NOMO-1 treated with DMSO at 0.1 percent for 48 hours (cell line): ENCODE measurements at regions not wholly inside any gene's neighbourhood (a gene's known extent, or its start where the extent isn't known, plus 50 kb on each side); places are given as distances from the start of the nearest gene placed in this dataset.
"Not testable (repeated sequence)": the region's sequence is repeated elsewhere in the genome, so short reads cannot be mapped to it uniquely, and the experiment has no call there.

ENCODE experiments used
- DNase-seq: peaks from one replicate; lab custom pipeline; 2025; ENCODE audit not compliant: unreplicated experiment; lab: John Stamatoyannopoulos, UW

DNA sequence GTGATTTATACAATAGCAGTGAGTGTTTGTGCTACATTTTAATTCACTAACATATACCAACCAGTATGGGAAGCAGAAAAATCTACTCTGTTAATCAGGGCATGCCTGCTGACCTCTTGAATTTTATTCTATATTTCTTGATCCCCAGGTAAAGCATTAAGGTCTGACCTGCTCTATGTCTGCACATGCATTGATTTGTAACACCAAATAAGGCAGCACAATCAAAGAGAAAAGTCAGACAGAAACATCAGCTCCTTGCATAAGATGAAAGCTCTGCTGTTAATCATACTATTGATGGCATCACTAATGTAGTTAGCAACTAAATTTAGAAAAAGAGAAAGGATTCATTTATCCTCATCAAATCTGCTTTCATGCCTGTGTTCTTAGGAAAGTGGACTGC, 2744.8 kb upstream of the PCDH20 start:
- DNase-seq: no peak

DNA sequence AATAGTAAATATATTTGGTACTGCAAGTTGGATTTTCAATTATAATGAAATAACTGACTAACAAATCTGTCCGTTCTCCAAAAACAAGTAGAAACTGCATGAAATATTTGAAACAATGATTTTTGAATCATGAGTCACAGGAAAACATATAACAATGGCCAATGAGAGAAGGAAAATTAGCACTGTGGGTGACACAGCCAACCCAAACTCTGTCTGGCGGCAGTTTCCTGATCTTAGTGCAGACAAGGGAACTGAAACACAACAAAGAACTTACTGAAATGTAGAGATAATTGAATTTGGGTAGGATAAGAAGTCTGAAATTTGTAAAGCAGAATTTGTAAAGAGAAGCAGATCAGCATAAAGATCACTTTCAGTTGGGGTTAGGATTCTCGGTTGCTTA, 2743.3 kb upstream of the PCDH20 start:
- no peak for DNase-seq

DNA sequence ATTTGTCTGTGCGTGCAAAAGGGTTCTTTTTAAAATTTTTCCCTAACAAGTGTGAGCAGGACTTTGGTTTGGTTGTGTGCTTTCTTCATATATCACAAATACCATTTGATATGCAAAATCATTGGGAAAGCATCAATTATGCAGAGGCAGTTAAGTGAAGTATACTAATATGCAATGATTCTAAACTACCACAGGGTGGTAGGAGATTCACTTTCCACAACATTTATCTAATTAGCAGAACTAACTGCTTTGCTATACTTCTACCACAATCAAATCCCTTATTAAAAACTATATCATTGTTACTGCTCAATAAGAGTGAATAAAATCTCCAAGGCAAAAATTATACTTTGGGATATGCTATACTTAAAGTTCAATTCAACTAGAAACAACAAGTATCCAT, 2738.9 kb upstream of the PCDH20 start:
- DNase-seq: no peak

DNA sequence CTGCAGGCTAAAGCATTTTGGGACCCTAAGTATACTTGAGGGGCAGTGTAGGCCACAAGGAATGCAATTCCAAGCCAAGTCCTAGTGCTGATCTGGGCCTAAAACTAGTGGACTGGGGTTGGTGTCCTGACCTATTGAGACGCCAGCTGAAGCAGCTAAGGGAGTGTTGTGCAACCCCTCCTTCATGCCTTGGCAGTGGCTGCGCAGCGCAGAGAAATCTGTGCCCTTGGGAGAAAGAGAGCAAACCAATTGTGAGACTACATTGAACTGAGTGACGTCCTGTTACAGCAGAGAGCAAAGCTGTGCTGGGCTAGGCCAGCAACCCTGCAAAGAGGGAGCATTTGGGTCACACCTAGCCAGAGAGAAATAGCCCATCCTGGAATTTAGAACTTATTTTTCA, 2715.0 kb upstream of the PCDH20 start:
- no peak for DNase-seq

DNA sequence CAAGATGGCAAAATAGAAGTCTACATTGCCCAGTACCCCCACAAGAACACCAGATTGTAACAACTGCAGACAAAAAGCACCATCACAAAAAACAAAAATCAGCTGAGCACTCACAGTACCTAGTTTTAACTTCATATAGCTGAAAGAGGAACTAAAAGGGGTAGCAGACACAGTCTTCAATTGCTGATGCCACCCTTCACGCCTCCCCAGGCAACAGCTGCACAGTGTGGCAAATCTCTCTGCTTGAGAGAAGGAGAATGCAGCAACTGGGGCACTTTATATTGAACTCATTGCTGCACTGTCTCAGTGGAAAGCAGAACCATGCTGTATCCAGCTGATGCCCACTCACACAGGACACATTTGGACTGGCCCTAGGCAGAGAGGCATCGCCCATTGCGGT, 2714.5 kb upstream of the PCDH20 start:
- no peak for DNase-seq

DNA sequence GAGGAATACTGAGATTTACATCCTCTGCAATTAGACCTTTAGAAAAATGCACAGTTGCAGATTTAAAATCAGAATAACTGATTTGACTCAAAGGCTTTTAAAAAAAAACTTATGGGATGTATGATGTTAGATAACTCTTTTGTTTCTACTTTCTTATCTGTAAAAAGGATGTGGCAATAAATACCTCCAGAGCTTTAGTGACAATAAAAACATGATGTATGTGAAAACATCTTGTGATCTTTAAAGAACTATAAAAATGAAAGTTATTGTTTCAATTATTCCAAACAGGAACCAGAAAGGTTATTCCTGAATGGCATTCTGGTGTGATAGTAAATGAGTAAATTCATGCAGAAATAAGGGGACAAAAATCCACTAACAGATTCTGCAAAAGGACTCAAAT, 2712.2 kb upstream of the PCDH20 start:
- no peak for DNase-seq

DNA sequence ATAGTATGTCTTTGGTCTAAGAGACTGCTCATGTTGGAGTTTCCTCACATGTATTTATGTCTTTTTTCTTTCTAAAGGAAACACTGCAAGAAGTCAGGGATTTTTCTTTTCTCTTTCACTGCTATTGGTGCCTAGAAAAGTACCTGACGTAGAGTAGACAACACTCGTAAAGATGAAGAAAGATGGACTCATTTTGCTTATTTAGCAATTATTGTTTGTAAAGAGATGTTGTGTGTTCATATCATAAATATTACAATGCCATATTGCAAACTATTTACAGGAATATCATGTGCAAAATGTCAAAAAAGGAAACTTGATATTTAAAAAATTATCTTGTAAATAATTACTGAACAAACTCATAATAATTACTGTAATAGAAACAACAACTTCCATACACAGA, 2711.5 kb upstream of the PCDH20 start:
- no peak for DNase-seq

DNA sequence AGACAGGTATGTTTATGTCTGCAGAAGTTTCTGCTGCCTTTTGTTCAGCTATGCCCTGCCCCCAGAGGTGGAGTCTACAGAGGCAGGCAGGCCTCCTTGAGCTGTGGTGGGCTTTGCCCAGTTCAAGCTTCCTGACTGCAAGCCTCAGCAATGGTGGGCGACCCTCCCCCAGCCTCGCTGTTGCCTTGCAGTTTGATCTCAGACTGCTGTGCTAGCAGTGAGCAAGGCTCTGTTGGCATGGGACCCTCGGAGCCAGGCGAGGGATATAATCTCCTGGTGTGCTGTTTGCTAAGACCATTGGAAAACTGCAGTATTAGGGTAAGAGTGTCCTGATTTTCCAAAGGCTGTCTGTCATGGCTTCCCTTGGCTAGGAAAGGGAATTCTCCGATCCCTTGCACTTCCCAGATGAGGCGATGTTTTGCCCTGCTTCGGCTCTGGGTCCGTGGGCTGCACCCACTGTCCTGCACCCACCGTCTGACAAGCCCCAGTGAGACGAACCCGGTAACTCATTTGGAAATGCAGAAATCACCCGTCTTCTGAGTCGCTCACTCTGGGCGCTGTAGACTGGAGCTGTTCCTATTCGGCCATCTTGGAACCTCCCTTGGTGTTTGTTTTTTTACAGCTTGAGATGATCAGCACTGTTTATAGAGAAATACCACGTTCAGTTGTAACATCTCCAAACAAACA, 2705.5 kb upstream of the PCDH20 start:
- DNase-seq: not testable (repeated sequence)

DNA sequence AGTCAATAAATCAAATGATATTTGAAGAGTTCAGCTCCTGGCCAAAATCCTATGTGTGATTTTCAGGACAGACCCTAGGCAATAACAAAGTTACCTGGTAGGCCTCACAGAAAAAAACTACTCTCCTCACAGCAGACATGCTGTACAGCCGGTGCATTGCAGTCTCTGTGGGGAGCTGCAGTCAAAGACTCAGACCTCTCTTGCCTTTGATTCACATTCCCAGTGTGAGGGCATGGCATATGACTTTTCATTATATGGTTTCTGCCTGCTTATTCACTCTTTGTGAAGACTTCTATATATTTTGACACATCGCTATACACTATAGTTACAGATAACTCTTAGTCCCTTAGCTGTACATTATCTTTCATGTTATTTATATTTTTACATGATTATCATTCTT, 2684.3 kb upstream of the PCDH20 start:
- no peak for DNase-seq

DNA sequence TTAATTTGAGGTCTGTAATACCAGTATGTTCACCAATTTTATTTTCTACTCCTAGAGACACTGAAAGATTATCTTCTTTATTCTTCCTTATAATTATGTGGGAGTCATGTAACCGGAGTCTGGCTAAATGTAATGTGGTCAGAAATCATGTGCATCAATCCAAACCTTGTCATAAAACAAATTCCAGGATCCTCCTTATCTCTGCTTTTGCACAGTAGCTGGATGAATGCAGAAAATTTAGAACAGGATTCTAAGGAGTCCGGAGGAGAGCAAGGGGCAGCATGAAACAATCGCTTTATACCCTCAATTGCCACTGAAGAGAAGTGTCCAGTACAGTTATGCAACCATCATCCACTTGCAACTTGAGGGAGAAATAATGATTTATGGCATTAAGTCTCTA, 2674.7 kb upstream of the PCDH20 start:
- no peak for DNase-seq

DNA sequence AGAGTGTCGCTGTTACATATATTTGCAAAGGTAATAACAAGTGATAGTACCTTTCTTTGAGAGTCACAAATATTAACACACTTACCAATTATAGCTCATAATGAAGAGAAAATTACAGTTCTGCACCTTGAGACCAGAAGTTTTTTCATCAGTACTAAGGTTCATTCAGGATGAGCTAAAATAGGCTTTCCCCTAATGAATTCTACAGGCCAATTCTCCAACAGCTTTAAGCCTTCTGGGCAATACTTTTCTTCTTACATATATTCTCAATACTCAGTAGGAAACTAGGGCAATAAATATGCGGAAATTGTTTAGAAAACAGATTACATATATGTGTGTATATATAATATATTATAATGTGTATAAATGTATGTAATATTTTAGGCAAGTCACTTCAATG, 2672.8 kb upstream of the PCDH20 start:
- DNase-seq: no peak

DNA sequence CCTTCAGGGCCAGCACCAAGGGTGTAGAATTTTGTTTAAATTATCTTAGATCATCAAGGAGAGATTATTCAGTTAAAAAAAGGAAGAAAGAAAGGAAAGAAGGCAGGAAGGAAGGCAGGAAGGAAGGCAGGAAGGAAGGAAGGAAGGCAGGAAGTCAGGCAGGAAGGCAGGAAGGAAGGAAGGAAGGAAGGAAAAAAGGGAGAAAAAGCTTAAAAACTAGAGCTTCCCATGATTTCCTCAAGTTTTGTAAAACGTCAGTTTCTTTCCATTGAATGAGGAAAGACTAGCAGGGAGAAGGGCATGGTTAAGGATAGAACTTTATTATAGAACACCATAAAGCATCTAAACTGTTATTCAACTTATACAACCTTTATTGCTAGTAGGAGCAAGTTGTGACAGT, 2672.0 kb upstream of the PCDH20 start:
- DNase-seq: no peak

DNA sequence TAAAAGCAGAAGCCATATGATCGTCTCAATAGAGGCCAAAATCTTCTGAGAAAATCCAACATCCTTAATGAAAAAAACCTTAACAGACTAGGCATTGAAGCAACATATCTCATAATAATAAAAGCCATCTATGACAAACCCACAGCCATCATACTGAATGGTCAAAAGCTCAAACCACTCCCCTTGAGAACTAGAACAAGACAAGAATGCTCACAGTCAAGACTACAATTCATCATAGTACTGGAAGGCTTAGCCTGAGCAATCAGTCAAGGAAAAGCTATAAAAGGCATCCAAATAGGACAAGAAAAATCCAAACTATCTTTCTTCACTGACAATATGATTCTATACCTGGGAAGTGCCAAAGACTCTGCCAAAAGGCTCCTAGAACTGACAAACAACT, 2668.2 kb upstream of the PCDH20 start:
- DNase-seq: no peak

DNA sequence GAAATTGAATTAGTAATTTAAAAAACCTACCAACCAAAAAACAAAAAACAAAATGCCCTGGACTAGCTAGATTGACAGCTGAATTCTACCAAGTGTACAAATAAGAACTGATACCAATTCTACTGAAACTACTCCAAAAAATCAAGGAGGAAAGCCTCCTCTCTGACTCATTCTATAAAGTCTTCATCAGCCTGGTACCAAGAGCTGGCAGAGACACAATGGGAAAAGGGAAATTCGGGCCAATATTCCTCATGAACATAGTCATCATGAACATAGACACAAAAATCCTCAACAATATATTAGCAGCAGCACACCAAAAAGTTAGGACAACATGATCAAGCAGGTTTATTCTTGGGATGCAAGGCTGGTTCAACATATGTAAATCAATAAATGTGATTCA, 2667.7 kb upstream of the PCDH20 start:
- DNase-seq: no peak

DNA sequence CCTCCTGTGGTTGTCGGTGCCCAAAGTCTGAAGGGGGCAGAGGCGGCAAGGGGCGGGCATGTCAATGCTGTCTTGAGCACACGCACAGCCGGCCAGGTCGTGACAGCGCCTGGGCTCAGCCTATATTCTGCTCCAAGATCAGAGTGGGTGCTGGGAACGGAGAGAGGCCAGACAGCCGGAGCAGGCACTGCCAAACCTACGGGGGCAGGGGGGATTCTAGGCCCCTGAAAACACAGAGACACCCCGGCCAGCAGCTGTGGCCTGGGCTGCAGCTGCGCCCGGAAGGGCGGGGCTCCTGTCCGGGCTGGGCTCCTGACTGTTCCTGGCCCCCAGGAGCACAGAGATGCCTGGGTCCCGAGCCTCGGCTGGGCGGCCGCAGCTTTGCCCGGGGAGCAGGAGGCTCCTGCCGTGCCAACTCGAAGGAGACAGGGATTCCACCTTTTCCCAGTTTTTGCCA, 2662.9 kb upstream of the PCDH20 start:
- no peak for DNase-seq

DNA sequence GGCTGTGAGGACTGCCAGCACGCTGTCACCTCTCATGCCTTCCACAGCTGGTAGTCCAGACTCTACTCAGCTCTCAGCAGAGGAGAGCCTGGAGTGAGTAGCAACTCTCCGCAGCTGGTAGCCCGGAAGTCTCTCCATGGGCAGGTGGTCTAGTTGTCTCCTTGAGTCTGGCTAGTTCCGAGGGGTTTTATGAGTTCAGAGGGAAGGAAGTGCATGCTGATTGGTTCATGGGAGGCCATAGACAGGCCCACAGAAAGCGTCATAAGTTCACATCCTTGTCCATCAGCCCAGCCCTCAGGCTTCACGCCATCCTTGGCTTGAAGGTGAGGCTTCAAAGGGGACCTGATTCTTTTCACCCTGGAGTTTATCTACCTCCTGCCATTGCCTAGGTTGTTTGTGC, 2662.4 kb upstream of the PCDH20 start:
- no peak for DNase-seq

DNA sequence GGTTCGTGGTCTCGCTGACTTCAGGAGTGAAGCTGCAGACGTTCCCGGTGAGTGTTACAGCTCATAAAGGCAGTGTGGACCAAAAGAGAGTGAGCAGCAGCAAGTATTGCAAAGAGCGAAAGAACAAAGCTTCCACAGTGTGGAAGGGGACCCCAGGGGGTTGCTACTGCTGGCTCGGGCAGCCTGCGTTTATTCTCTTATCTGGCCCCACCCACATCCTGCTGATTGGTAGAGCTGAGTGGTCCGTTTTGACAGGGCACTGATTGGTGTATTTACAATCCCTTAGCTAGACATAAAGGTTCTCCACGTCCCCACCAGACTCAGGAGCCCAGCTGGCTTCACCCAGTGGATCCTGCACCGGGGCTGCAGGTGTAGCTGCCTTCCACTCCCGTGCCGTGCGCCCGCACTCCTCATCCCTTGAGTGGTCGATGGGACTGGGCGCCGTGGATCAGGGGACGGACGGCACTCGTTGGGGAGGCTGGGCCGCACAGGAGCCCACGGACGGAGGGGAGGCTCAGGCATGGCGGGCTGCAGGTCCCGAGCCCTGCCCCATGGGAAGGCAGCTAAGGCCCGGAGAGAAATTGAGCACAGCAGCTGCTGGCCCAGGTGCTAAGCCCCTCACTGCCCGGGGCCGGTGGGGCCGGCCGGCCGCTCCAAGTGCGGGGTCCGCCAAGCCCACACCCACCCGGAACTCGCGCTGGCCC, 2661.6 kb upstream of the PCDH20 start:
- not testable (repeated sequence) for DNase-seq

DNA sequence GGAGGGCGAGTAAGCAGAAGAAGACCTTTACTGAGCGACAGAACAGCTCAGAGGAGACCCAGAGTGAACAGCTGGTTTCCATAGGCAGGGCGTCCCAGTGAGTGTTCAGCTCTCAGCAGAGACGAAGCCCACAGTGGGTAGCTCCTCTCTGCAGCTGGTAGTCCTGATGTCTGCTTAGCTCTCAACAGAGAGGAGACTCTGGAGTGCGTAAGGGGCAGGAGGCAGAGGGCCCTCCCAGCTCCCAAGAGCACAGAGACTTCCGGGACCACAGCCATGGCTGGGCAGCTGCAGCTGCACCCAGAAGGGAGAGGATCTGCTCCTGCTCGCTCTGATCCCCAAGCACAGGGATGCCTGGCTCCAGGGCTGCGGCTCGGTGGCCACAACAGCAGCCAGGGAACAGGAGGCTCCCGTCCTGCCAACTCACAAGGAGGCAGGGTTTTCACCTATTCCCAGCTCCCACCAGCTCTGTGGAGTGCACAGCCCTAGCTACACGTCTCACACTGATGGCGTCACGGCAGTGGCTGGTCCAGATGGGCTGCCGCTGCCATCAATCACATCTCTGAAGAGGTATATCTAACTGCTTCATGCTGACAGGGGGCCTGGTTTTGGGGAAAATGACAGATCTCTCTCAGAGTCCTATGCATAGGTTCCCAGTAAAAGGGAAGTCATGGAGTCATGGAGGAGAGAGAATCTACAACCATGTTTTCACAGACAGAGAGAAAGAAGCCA, 2660.1 kb upstream of the PCDH20 start:
- no peak for DNase-seq

DNA sequence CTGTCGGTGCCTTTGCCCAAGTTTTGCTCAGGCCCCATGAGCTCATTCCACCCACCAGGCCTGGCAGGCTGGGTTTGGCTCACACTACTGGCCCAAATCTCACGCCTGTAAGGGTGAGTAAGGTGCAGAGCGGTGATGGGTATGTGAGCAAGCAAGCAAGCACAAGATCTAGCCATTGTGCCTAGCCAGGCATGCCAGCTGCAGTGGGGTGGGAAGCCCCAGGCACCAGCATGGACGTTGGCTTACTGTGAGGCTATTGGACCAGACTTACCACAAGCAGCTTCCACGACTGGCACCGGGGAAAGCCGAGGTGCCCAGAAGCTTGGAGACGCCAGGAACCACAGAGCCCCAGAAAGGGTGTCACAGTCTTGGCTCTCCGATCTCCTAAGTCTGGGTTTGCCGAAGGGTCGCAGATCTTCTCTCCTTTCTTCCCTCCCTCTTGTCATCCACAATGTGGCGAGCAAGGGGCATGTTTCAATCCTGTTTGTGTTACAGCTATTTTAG, 2659.4 kb upstream of the PCDH20 start:
- no peak for DNase-seq

DNA sequence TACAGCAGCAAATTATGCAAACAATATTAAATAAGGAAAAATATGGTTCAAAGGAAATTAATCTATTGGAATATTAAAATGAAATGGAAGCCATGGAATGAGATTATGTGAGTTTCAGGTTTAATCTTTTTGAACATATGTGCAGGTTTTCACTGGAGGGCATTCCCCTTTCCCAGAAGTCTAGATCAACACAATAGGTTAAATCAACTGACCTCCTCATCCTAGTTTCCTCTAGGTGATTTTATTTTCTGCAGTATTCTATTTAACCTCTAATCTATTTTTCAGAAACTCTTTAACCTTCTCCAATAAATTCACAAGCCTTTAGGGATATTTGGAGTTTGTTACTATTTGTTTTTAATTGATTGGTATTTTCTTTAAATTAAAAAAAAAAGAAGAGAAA, 2657.6 kb upstream of the PCDH20 start:
- no peak for DNase-seq

DNA sequence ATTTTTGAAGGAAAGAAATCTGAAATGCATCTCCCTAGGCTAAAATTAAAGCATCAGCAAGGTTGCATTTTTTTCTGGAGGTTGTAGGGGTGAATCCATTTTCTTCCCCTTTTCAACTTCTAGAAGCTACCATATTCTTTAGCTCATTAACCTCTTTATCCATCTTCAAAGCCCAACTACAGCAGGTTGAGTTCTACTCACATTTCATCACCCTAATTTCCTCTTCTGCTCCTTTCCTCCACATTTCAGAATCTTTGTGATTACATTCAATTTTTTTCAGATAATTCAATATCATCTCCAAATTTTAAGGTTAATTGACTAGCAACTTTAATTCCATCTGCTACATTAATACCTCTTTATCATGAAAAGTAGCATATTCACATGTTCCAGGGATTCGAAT, 2655.7 kb upstream of the PCDH20 start:
- no peak for DNase-seq

DNA sequence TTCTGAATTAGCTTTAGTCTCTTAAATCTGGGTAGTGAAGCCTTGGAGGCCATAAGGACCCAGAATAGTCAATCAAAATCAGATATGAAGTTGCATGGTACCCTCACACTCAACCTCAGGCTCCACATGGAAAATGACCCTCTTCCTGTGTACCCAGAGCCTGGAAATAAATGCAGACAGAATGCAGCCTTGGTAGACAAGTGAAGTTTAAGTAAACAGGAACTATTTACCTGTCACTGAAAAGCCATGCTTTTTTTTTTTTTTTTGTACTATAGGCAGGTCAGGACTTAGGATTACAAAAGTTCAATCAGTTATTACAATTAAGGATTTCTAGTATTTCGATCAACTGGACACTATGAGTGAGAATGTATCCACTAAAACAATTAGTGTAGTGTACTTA, 2654.2 kb upstream of the PCDH20 start:
- DNase-seq: no peak
